ENCODE measurements at regions not wholly inside any gene's neighbourhood (a gene's known extent, or its start where the extent isn't known, plus 50 kb on each side); places are given as distances from the start of the nearest gene placed in this dataset.

- H3K27ac ChIP-seq: no peak overlapping the region
- no peak overlapping the region for H3K4me3 ChIP-seq (ENCODE audit: low read depth, low read length)
- H3K9ac ChIP-seq: no peak overlapping the region
- H3K4me2 ChIP-seq (ENCODE audit: low read length): no peak overlapping the region
- no peaks in the 10 kb centered on the region for H3K27me3 ChIP-seq (ENCODE audit: control insufficient read depth, insufficient read depth, low read length)
- H3K36me3 ChIP-seq (ENCODE audit: control insufficient read depth, insufficient read depth, low read length): no peaks in the 10 kb centered on the region
- no peaks in the 10 kb centered on the region for H3K9me3 ChIP-seq (ENCODE audit: control insufficient read depth, low read length)
- no peaks in the 10 kb centered on the region for H3K79me2 ChIP-seq
- H2AFZ ChIP-seq: no peak overlapping the region
- peaks cover 4% of the 10 kb centered on the region for H3K4me1 ChIP-seq
- no peak for TF ChIP-seq CTCF (IDR thresholded peaks at IDR 0.05)
These were observed 141.5 kb upstream of the TPM1 start for GRCh38 chr15:62901087-62901486.

GRCh38 chr15:62901909-62902546 is 140.5 kb upstream of the TPM1 start:
- Histone ChIP-seq H3K4me1 (no peaks in the 10 kb centered on the region), H2AFZ (no peak overlapping the region), H3K27ac (no peak overlapping the region), H3K4me3 (ENCODE audit: low read depth, low read length) (no peak overlapping the region), H3K36me3 (ENCODE audit: control insufficient read depth, insufficient read depth, low read length) (no peaks in the 10 kb centered on the region), H3K79me2 (no peaks in the 10 kb centered on the region), H3K4me2 (ENCODE audit: low read length) (no peak overlapping the region), H3K9ac (no peak overlapping the region), H3K9me3 (ENCODE audit: control insufficient read depth, low read length) (no peaks in the 10 kb centered on the region), H3K27me3 (ENCODE audit: control insufficient read depth, insufficient read depth, low read length) (no peaks in the 10 kb centered on the region)
- no peak for TF ChIP-seq CTCF (IDR thresholded peaks at IDR 0.05)

- no peaks in the 10 kb centered on the region for H3K4me1 ChIP-seq
These were observed 139.7 kb upstream of the TPM1 start for GRCh38 chr15:62902821-62903220.

GRCh38 chr15:62903437-62903836 is 139.1 kb upstream of the TPM1 start:
- Histone ChIP-seq H3K27me3 (ENCODE audit: control insufficient read depth, insufficient read depth, low read length) (no peaks in the 10 kb centered on the region), H2AFZ (no peak overlapping the region), H3K9ac (no peak overlapping the region), H3K36me3 (ENCODE audit: control insufficient read depth, insufficient read depth, low read length) (no peaks in the 10 kb centered on the region), H3K9me3 (ENCODE audit: control insufficient read depth, low read length) (no peaks in the 10 kb centered on the region), H3K79me2 (no peaks in the 10 kb centered on the region), H3K4me3 (ENCODE audit: low read depth, low read length) (no peak overlapping the region), H3K27ac (no peak overlapping the region), H3K4me1 (no peaks in the 10 kb centered on the region), H3K4me2 (ENCODE audit: low read length) (no peak overlapping the region)
- TF ChIP-seq CTCF (IDR thresholded peaks at IDR 0.05): no peak

More at GRCh38 chr15:62902821-62903220, 139.7 kb upstream of the TPM1 start:
- H3K27ac ChIP-seq: no peak overlapping the region
- H3K36me3 ChIP-seq (ENCODE audit: control insufficient read depth, insufficient read depth, low read length): no peaks in the 10 kb centered on the region
- no peak for TF ChIP-seq CTCF (IDR thresholded peaks at IDR 0.05)
- no peak overlapping the region for H3K4me2 ChIP-seq (ENCODE audit: low read length)
- no peaks in the 10 kb centered on the region for H3K27me3 ChIP-seq (ENCODE audit: control insufficient read depth, insufficient read depth, low read length)
- no peaks in the 10 kb centered on the region for H3K79me2 ChIP-seq
- no peaks in the 10 kb centered on the region for H3K9me3 ChIP-seq (ENCODE audit: control insufficient read depth, low read length)
- no peak overlapping the region for H2AFZ ChIP-seq
- H3K9ac ChIP-seq: no peak overlapping the region
- no peak overlapping the region for H3K4me3 ChIP-seq (ENCODE audit: low read depth, low read length)
